Hepatocyte (in vitro differentiated cells): ENCODE measurements at regions not wholly inside any gene's neighbourhood (a gene's known extent, or its start where the extent isn't known, plus 50 kb on each side); places are given as distances from the start of the nearest gene placed in this dataset.

Experiments used
- CTCF ChIP-seq: fragments of 200-600 bp; sonication (generic); IDR thresholded peaks from 2 replicates; pipeline ENCODE4 v1.5.1; 2016; ENCODE audit warnings: antibody characterized with exemption, mild to moderate bottlenecking; ENCODE audit not compliant: poor library complexity
- EZH2 ChIP-seq: fragments of 200-600 bp; sonication (generic); IDR thresholded peaks from 2 replicates; pipeline ENCODE4 v1.6.1; 2016; ENCODE audit warnings: antibody characterized with exemption, mild to moderate bottlenecking, borderline replicate concordance
- EZH2phosphoT487 ChIP-seq: fragments of 200-600 bp; sonication (generic); IDR thresholded peaks from one replicate; pipeline ENCODE4 v1.6.1; 2018; ENCODE audit warnings: antibody characterized with exemption, mild to moderate bottlenecking, low read depth, moderate library complexity; ENCODE audit not compliant: unreplicated experiment, severe bottlenecking

GRCh38 chr20:11437090-11437489 is 480.6 kb upstream of the BTBD3 start:
- no peak for TF ChIP-seq CTCF
- no peak for TF ChIP-seq EZH2
- TF ChIP-seq EZH2phosphoT487: no peak
